IMR-90 (cell line): ENCODE measurements at regions not wholly inside any gene's neighbourhood (a gene's known extent, or its start where the extent isn't known, plus 50 kb on each side); places are given as distances from the start of the nearest gene placed in this dataset.

Experiments used
- ATAC-seq: fragments of 200-7000 bp; cut with Tn5 transposase; 2 replicates; pipeline ENCODE4 v1.9.1; 2020; ENCODE audit warnings: low read depth, mild to moderate bottlenecking, moderate library complexity
- BruUV-seq: library from RNA; stranded (reverse); fragments of 400-500 nt; replicated peaks from 2 replicates; lab custom pipeline; 2021; lab: Mats Ljungman, UMichigan
- CTCF ChIA-PET: fragments of 300-600 bp; formaldehyde crosslinking; extraction: SDS; loops from one replicate; lab custom pipeline; 2021; ENCODE audit warnings: antibody characterized with exemption; lab: Yijun Ruan, JAX
- POLR2A ChIA-PET: fragments of 300-600 bp; sonication (Branson Sonifier 250); formaldehyde crosslinking; loops from one replicate; lab custom pipeline; 2022; ENCODE audit warnings: antibody characterized with exemption; ENCODE audit not compliant: unreplicated experiment; lab: Charles Lee
- DNase-seq: peaks from one replicate; pipeline ENCODE4 v3.0.0; 2013
- H2AFZ ChIP-seq: replicated peaks from 2 replicates; pipeline ENCODE3; 2013; ENCODE audit warnings: low read length, mild to moderate bottlenecking; ENCODE audit not compliant: poor library complexity
- H2AK5ac ChIP-seq: 2 replicates; pipeline ENCODE4 v1.6.1; 2013; ENCODE audit warnings: low read depth, low read length, inconsistent platforms
- H2AK9ac ChIP-seq: replicated peaks from 2 replicates; pipeline ENCODE3; 2013; ENCODE audit warnings: mild to moderate bottlenecking, low read depth, low read length, moderate library complexity; ENCODE audit not compliant: poor library complexity
- H2BK120ac ChIP-seq: 2 replicates; pipeline ENCODE4 v1.6.1; 2013; ENCODE audit warnings: low read depth, low read length, inconsistent platforms
- H2BK15ac ChIP-seq: 3 replicates; pipeline ENCODE4 v1.6.1; 2013; ENCODE audit warnings: low read depth, low read length, inconsistent platforms
- H2BK20ac ChIP-seq: 2 replicates; pipeline ENCODE4 v1.6.1; 2013; ENCODE audit warnings: low read depth, mild to moderate bottlenecking, inconsistent platforms, low read length, moderate library complexity
- H2BK5ac ChIP-seq: 2 replicates; pipeline ENCODE4 v1.6.1; 2013; ENCODE audit warnings: mild to moderate bottlenecking, low read depth, low read length, inconsistent platforms; ENCODE audit not compliant: poor library complexity, severe bottlenecking
- H3K14ac ChIP-seq: replicated peaks from 2 replicates; pipeline ENCODE4 v1.6.1; 2013; ENCODE audit warnings: low read depth, low read length, inconsistent platforms
- H3K18ac ChIP-seq: 2 replicates; pipeline ENCODE4 v1.6.1; 2013; ENCODE audit warnings: low read depth, low read length, control low read depth
- H3K23ac ChIP-seq: 2 replicates; pipeline ENCODE4 v1.6.1; 2013; ENCODE audit warnings: low read depth, low read length, inconsistent platforms
- H3K27ac ChIP-seq: 2 replicates; pipeline ENCODE4 v1.5.1; 2013; ENCODE audit warnings: mild to moderate bottlenecking, control low read depth, low read length; ENCODE audit not compliant: insufficient read depth
- H3K27me3 ChIP-seq: 2 replicates; pipeline ENCODE4 v1.6.1; 2013; ENCODE audit warnings: low read length; ENCODE audit not compliant: control insufficient read depth, insufficient read depth
- H3K36me3 ChIP-seq: 2 replicates; pipeline ENCODE4 v1.6.1; 2013; ENCODE audit warnings: low read length, mixed read lengths; ENCODE audit not compliant: control insufficient read depth, insufficient read depth
- H3K4ac ChIP-seq: 2 replicates; pipeline ENCODE4 v1.6.1; 2013; ENCODE audit warnings: low read depth, low read length, inconsistent platforms
- H3K4me1 ChIP-seq: 2 replicates; pipeline ENCODE4 v1.6.1; 2013; ENCODE audit warnings: low read length, mixed read lengths; ENCODE audit not compliant: control insufficient read depth, insufficient read depth
- H3K4me2 ChIP-seq: 2 replicates; pipeline ENCODE4 v1.6.1; 2013; ENCODE audit warnings: low read depth, mild to moderate bottlenecking, control low read depth, low read length, moderate library complexity
- H3K4me3 ChIP-seq: 2 replicates; pipeline ENCODE4 v1.5.1; 2013; ENCODE audit warnings: low read depth, mild to moderate bottlenecking, control low read depth, low read length, moderate library complexity; ENCODE audit not compliant: insufficient read depth
- H3K56ac ChIP-seq: 2 replicates; pipeline ENCODE4 v1.6.1; 2013; ENCODE audit warnings: low read length, inconsistent platforms; ENCODE audit not compliant: insufficient read depth; ENCODE audit errors: extremely low read depth
- H3K79me1 ChIP-seq, 2 experiments: 2 replicates each; pipeline ENCODE4 v1.6.1; 2013; ENCODE audit warnings: low read length in 2 of 2, inconsistent platforms in 1 of 2, low read depth in 1 of 2
- H3K9ac ChIP-seq: 2 replicates; pipeline ENCODE4 v1.6.1; 2013; ENCODE audit warnings: low read depth, low read length, control low read depth
- H3K9me1 ChIP-seq: 2 replicates; pipeline ENCODE4 v1.6.1; 2013; ENCODE audit warnings: low read length, inconsistent platforms; ENCODE audit not compliant: insufficient read depth
- H3K9me3 ChIP-seq: 2 replicates; pipeline ENCODE4 v1.6.1; 2013; ENCODE audit warnings: low read length; ENCODE audit not compliant: control insufficient read depth, insufficient read depth
- H4K20me1 ChIP-seq: 2 replicates; pipeline ENCODE4 v1.6.1; 2013; ENCODE audit warnings: low read length, inconsistent platforms; ENCODE audit not compliant: insufficient read depth
- H4K5ac ChIP-seq: 2 replicates; pipeline ENCODE4 v1.6.1; 2013; ENCODE audit warnings: mild to moderate bottlenecking, low read depth, low read length, control low read depth
- H4K8ac ChIP-seq, 2 experiments: 2 replicates each; pipeline ENCODE4 v1.6.1; 2013; ENCODE audit warnings: low read depth in 2 of 2, low read length in 2 of 2, control low read depth in 1 of 2, inconsistent platforms in 1 of 2
- H4K91ac ChIP-seq: 2 replicates; pipeline ENCODE4 v1.6.1; 2013; ENCODE audit warnings: low read depth, low read length, inconsistent platforms; ENCODE audit not compliant: insufficient read depth
- ELK1 ChIP-seq: fragments of 150-350 bp; IDR thresholded peaks from 2 replicates; pipeline ENCODE4 v1.6.1; 2016; ENCODE audit warnings: low read depth, mild to moderate bottlenecking, low read length, moderate library complexity, borderline replicate concordance
- MXI1 ChIP-seq: IDR thresholded peaks from 2 replicates; pipeline ENCODE4 v1.6.1; 2012; ENCODE audit warnings: low read depth, mild to moderate bottlenecking, low read length, moderate library complexity, borderline replicate concordance
- POLR2A ChIP-seq: IDR thresholded peaks from 2 replicates; pipeline ENCODE4 v1.6.1; 2012; ENCODE audit warnings: mild to moderate bottlenecking, low read depth, low read length
- WGBS, 2 experiments: methylation state at CpG; one replicate each; pipeline versions ENCODE4 v1.1.5 to v1.1.7; 2013; ENCODE audit warnings: missing lambda C conversion rate in 2 of 2; ENCODE audit not compliant: insufficient read length in 1 of 2; ENCODE audit errors: extremely low coverage in 2 of 2; 5-methylcytosine and 5-hydroxymethylcytosine counted together
- dilution Hi-C: fragments of 300-500 bp; cut with HindIII; formaldehyde crosslinking; loops from one replicate; pipeline ENCODE4 v1.14.3; 2018; ENCODE audit warnings: low sequenced_read_pairs; ENCODE audit not compliant: unreplicated experiment
- in situ Hi-C: fragments of 300-500 bp; cut with MboI; formaldehyde crosslinking; loops from 3 replicates; pipeline ENCODE4 v1.14.3; 2019; ENCODE audit warnings: low sequenced_read_pairs, inconsistent platforms, mixed read lengths
- intact Hi-C: fragments of 100-400 bp; cut with micrococcal nuclease; formaldehyde crosslinking; loops from 2 replicates; pipeline ENCODE4 v1.10.0; 2022

- intact Hi-C loops, result no loop called here
- Histone ChIP-seq H2AK9ac (no peak overlapping the region), H4K8ac (no peak overlapping the region), H3K18ac (no peak overlapping the region), H2AFZ (no peak overlapping the region), H3K4me2 (no peak overlapping the region), H3K4me3 (no peak overlapping the region), H3K27me3 (no peaks in the 10 kb centered on the region), H3K9me1 (no peaks in the 10 kb centered on the region), H4K20me1 (no peaks in the 10 kb centered on the region), H3K4me1 (no peaks in the 10 kb centered on the region), H4K5ac (no peak overlapping the region), H2BK5ac (no peak overlapping the region), H3K56ac (no peak overlapping the region), H2BK120ac (no peak overlapping the region), H2AK5ac (no peak overlapping the region), H3K9me3 (no peaks in the 10 kb centered on the region), H3K4ac (no peak overlapping the region), H4K91ac (no peak overlapping the region), H3K9ac (no peak overlapping the region), H3K79me1 (no peaks in the 10 kb centered on the region), H3K23ac (no peak overlapping the region), H2BK20ac (no peak overlapping the region), H2BK15ac (no peak overlapping the region), H3K36me3 (no peaks in the 10 kb centered on the region), H3K27ac (no peak overlapping the region), H3K14ac (no peak overlapping the region)
- CTCF ChIA-PET, result no interaction called here
- no peak for TF ChIP-seq MXI1
- no peak for TF ChIP-seq ELK1
- TF ChIP-seq POLR2A, result no peak
- no CpG with 5 or more reads among the region's 1 CpG for WGBS, 2 experiments
- DNase-seq (no peak), ATAC-seq (no peak)
- dilution Hi-C loops, result no loop called here
- BruUV-seq, result no TSS peak
- in situ Hi-C loops, result no loop called here
- POLR2A ChIA-PET, result no interaction called here
Measured at GRCh38 chr12:43252585-43252984, 299.4 kb downstream of the ADAMTS20 start.
